ENCODE measurements at regions not wholly inside any gene's neighbourhood (a gene's known extent, or its start where the extent isn't known, plus 50 kb on each side); places are given as distances from the start of the nearest gene placed in this dataset.
A peak's percentile ranks its signal among the peaks of the same experiment; 100 is the strongest.

DNA sequence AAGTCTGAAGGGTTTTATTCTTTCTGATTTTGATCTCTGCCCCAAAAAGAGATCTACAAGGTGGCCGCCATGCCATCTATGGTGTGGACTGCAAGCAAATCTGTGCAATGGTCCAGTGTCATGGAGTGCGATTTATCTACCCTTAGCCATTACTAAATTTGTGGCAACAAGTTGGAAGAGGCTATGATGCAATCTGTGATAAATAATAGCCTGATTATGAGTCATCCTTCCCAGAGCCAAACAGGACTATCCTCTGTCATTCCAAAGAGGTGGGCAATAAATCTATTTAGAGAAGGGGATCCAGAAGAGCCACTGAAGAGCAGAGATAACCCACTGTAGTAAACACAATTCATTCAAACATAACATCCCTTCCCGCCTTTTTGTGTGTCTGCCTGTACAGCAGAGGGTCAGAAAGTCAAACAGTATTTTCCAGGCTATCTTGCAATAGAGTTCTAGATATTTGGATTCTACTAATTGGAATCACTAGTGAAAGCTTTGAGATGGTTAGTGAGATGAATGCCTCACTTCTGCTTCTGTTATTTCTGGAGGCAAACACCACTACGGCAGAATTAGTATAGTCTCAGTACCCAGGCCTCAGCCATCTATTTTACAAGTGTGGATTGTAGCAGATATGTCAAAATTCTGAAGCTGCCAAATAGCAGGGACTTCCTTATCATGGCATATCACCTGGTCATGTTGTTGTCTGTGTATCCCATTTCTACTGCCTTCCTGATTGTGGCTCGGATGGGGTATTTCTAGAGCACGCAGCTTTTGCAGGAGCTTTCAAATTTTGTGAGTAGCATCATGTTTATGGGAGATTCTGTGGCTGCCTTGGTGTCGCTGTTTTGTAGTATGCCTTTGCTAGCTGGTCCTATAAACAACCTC, 192.0 kb downstream of the SMIM20 start:
- Histone ChIP-seq H3K4me3 (ENCODE audit: low read length in 3 of 3) (no peak overlapping the region), H3K36me3 (ENCODE audit: control insufficient read depth in 3 of 3, insufficient read depth in 3 of 3, low read length in 3 of 3) (no peaks in the 10 kb centered on the region), H3K9me3 (ENCODE audit: control insufficient read depth in 3 of 3, low read length in 3 of 3) (no peaks in the 10 kb centered on the region), H3K27ac (ENCODE audit: low read depth, low read length) (peak overlapping the region; percentile 25), H3K4me1 (ENCODE audit: control insufficient read depth in 3 of 3, insufficient read depth in 3 of 3, low read length in 3 of 3) (peaks cover 12 to 21% (median 15%) of the 10 kb centered on the region in 3 donors), H3K27me3 (ENCODE audit: control insufficient read depth in 3 of 3, insufficient read depth in 3 of 3, low read length in 3 of 3) (no peaks in the 10 kb centered on the region), H3K9ac (ENCODE audit: low read depth in 1 of 3, low read length in 3 of 3) (no peak overlapping the region)

DNA sequence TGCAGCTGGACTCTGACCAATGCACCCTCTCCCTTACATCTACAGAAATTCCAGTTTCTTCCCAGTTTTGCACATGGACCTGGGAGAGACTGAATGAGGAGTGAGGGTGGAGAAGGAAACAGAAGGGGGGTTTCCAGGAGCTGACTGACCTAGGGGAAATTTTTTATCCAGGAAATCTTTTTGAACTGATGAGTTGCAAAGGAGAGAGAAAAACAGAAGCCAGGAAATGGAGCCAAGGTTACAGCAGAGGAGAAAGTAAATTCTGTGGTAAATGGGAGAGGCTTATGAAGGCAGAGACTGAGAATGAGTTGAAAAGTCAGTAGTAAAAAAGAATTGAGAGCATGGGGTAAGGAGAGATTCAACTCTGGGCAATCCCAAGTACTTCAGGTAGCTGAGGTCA, 192.8 kb downstream of the SMIM20 start:
- no peaks in the 10 kb centered on the region for H3K27me3 ChIP-seq (ENCODE audit: control insufficient read depth in 3 of 3, insufficient read depth in 3 of 3, low read length in 3 of 3)
- H3K27ac ChIP-seq (ENCODE audit: low read depth, low read length) = no peak overlapping the region
- no peaks in the 10 kb centered on the region for H3K36me3 ChIP-seq (ENCODE audit: control insufficient read depth in 3 of 3, insufficient read depth in 3 of 3, low read length in 3 of 3)

DNA sequence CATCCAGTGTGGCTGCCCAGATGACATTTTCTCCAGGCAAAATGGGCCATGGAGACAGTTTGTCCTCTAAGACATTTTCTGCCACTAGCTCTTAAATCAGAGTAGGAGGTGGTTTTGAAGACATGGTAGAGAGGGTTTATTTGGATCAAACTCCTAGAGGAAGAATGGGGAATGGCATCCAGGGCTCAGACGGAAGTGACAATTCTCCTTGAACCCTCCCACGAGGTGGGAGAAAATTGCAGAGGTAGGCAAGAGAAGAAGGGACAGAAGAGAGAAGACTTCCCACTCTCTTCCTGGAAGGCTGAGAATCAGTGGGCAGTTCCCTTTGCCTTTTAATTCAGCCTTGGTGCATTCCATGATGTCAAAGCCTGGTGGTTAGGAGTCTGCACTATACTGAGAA, 194.0 kb downstream of the SMIM20 start:
- Histone ChIP-seq H3K36me3 (ENCODE audit: control insufficient read depth in 3 of 3, insufficient read depth in 3 of 3, low read length in 3 of 3) (no peaks in the 10 kb centered on the region), H3K4me1 (ENCODE audit: control insufficient read depth in 3 of 3, insufficient read depth in 3 of 3, low read length in 3 of 3) (peaks cover 12 to 21% (median 15%) of the 10 kb centered on the region in 3 donors), H3K27me3 (ENCODE audit: control insufficient read depth in 3 of 3, insufficient read depth in 3 of 3, low read length in 3 of 3) (no peaks in the 10 kb centered on the region), H3K27ac (ENCODE audit: low read depth, low read length) (no peak overlapping the region), H3K4me3 (ENCODE audit: low read length in 3 of 3) (no peak overlapping the region), H3K9me3 (ENCODE audit: control insufficient read depth in 3 of 3, low read length in 3 of 3) (peaks cover 0 to 5% (median 0%) of the 10 kb centered on the region in 3 donors), H3K9ac (ENCODE audit: low read depth in 1 of 3, low read length in 3 of 3) (no peak overlapping the region)

More for the DNA sequence above, 192.8 kb downstream of the SMIM20 start:
- Histone ChIP-seq H3K9me3 (ENCODE audit: control insufficient read depth in 3 of 3, low read length in 3 of 3) (peaks cover 0 to 2% (median 0%) of the 10 kb centered on the region in 3 donors), H3K4me3 (ENCODE audit: low read length in 3 of 3) (no peak overlapping the region), H3K9ac (ENCODE audit: low read depth in 1 of 3, low read length in 3 of 3) (no peak overlapping the region), H3K4me1 (ENCODE audit: control insufficient read depth in 3 of 3, insufficient read depth in 3 of 3, low read length in 3 of 3) (peaks cover 12 to 21% (median 15%) of the 10 kb centered on the region in 3 donors)

DNA sequence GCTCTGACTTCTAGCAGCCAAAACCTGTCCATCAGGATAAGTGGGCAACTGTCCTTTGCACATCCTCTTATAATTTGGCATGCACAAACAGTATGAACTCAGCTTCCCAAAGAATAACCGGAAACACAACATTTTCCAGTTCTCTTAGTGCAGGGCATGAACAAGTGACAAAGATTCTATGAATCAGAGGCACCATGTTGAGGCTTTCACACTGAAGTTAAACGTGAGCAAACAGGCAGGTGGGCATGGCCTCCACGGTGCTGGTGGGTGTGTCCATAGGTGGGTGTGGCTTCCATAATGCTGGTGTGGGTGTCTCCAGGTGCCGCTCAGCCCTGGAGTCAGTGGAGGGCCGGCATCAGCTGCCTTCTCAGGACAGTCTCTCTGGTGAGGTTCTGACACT, 196.5 kb downstream of the SMIM20 start:
- H3K27me3 ChIP-seq (ENCODE audit: control insufficient read depth in 3 of 3, insufficient read depth in 3 of 3, low read length in 3 of 3) = no peaks in the 10 kb centered on the region
- H3K27ac ChIP-seq (ENCODE audit: low read depth, low read length) = no peak overlapping the region
- no peaks in the 10 kb centered on the region for H3K36me3 ChIP-seq (ENCODE audit: control insufficient read depth in 3 of 3, insufficient read depth in 3 of 3, low read length in 3 of 3)
- H3K9me3 ChIP-seq (ENCODE audit: control insufficient read depth in 3 of 3, low read length in 3 of 3) = peaks cover 3 to 7% (median 3%) of the 10 kb centered on the region in 3 donors
- H3K9ac ChIP-seq (ENCODE audit: low read depth in 1 of 3, low read length in 3 of 3) = no peak overlapping the region
- no peak overlapping the region for H3K4me3 ChIP-seq (ENCODE audit: low read length in 3 of 3)
- H3K4me1 ChIP-seq (ENCODE audit: control insufficient read depth in 3 of 3, insufficient read depth in 3 of 3, low read length in 3 of 3) = peaks cover 12 to 18% (median 14%) of the 10 kb centered on the region in 3 donors

DNA sequence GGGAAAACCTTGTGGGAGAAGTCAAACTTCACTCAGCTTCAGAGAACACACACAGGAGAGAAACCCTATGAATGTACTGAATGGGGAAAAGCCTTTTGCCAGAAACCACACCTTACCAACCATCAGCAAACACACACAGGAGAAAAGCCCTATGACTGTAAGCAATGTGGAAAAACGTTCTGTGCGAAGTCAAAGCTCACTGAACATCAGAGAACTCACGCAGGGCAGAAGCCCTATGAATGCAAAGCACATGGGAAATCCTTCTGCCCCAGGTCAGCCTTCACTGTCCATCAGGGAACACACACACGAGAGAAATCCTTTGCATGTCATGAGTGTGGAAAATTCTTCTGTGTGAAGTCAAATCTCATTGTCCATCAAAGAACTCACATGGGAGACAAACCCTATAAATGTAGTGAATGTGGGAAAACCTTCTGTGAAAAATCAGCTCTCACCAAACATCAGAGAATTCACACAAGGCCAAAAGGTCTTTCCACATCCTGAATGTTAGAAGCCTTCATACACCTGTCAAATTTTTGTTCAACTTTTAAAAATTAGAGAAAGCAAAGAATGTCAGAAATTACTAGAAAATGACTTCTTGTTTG, 199.4 kb downstream of the SMIM20 start:
- Histone ChIP-seq H3K4me1 (ENCODE audit: control insufficient read depth in 3 of 3, insufficient read depth in 3 of 3, low read length in 3 of 3) (no peaks in the 10 kb centered on the region), H3K27ac (ENCODE audit: low read depth, low read length) (no peak overlapping the region), H3K4me3 (ENCODE audit: low read length in 3 of 3) (no peak overlapping the region), H3K27me3 (ENCODE audit: control insufficient read depth in 3 of 3, insufficient read depth in 3 of 3, low read length in 3 of 3) (no peaks in the 10 kb centered on the region), H3K36me3 (ENCODE audit: control insufficient read depth in 3 of 3, insufficient read depth in 3 of 3, low read length in 3 of 3) (no peaks in the 10 kb centered on the region), H3K9me3 (ENCODE audit: control insufficient read depth in 3 of 3, low read length in 3 of 3) (peaks cover 3 to 7% (median 3%) of the 10 kb centered on the region in 3 donors), H3K9ac (ENCODE audit: low read depth in 1 of 3, low read length in 3 of 3) (no peak overlapping the region)

DNA sequence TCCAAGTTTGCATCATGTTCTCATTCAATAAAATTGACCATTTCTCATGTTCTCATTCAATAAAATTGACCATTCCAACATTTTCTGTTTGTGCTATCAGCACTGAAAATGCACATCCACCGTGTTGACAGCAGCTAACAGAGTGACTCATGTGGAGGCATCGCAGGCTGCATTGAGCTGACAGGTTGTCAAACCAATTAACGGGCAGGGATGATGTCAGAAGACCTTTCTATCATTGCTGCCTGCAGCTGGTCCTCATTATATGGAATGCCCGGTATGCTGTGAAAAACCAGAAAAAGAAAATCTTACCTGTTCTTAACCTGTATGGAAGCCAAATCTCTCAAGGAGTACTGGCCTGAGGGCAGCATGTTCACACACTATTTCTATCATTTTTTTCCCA, 202.0 kb downstream of the SMIM20 start:
- Histone ChIP-seq H3K9ac (ENCODE audit: low read depth in 1 of 3, low read length in 3 of 3) (no peak overlapping the region), H3K27me3 (ENCODE audit: control insufficient read depth in 3 of 3, insufficient read depth in 3 of 3, low read length in 3 of 3) (no peaks in the 10 kb centered on the region), H3K27ac (ENCODE audit: low read depth, low read length) (no peak overlapping the region), H3K9me3 (ENCODE audit: control insufficient read depth in 3 of 3, low read length in 3 of 3) (peaks cover 3 to 7% (median 3%) of the 10 kb centered on the region in 3 donors), H3K4me3 (ENCODE audit: low read length in 3 of 3) (no peak overlapping the region), H3K36me3 (ENCODE audit: control insufficient read depth in 3 of 3, insufficient read depth in 3 of 3, low read length in 3 of 3) (no peaks in the 10 kb centered on the region), H3K4me1 (ENCODE audit: control insufficient read depth in 3 of 3, insufficient read depth in 3 of 3, low read length in 3 of 3) (no peaks in the 10 kb centered on the region)

DNA sequence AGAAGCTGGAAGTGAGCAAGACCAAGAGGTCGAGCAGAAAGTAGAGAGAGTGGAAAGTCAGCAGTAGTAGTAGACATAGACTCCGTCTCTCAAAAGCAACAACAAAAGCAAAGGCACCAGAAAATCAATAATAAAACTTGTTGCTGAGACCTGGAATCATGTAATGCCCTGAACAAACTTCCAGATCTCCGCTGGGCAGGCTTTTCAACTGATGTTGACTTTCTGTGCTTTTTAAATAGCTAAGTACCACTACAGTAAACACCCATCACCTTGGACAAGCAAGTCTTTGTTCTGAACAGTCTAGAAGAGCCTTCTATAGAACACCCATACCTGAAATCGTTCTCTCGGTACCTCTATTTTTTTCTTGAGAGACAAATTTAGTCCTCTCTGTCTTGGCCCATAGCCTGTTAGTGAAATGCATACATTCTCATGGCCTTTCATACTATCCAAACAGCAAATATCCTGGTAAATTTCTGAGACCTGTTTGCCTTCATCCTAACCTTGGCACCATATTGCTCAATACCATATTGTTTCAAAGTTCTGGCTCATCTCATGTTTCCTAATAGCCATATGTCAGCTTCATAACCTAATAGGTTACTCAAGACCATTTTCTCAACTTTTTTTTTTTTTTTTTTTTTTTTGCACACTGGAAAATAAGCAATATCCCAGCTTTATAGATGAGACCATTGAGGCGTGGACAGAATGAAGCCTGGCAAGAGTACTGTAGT, 200.6 kb upstream of the RBPJ start:
- no peaks in the 10 kb centered on the region for H3K27me3 ChIP-seq (ENCODE audit: control insufficient read depth in 3 of 3, insufficient read depth in 3 of 3, low read length in 3 of 3)
- H3K4me1 ChIP-seq (ENCODE audit: control insufficient read depth in 3 of 3, insufficient read depth in 3 of 3, low read length in 3 of 3) = no peaks in the 10 kb centered on the region
- no peak overlapping the region for H3K9ac ChIP-seq (ENCODE audit: low read depth in 1 of 3, low read length in 3 of 3)
- H3K27ac ChIP-seq (ENCODE audit: low read depth, low read length) = no peak overlapping the region
- no peak overlapping the region for H3K4me3 ChIP-seq (ENCODE audit: low read length in 3 of 3)
- H3K9me3 ChIP-seq (ENCODE audit: control insufficient read depth in 3 of 3, low read length in 3 of 3) = no peaks in the 10 kb centered on the region
- H3K36me3 ChIP-seq (ENCODE audit: control insufficient read depth in 3 of 3, insufficient read depth in 3 of 3, low read length in 3 of 3) = no peaks in the 10 kb centered on the region

DNA sequence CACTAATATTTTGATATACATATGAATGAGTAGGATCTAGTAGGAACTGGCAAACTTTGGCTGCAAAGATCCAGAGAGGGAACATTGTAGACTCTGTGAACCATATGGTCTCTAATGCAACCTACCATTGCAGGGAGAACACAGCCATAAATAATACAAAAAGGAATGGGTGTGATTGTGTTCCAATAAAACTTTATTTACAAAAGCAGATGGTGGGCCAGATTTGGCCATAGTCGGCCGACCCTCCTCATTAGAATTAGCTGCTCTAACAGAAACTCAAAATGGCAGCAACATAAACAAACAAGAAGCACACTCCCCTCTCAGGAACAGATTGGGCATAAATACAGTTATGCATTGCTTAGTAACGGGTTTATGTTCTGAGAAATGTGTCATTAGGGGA, 198.1 kb upstream of the RBPJ start:
- H3K27me3 ChIP-seq (ENCODE audit: control insufficient read depth in 3 of 3, insufficient read depth in 3 of 3, low read length in 3 of 3) = no peaks in the 10 kb centered on the region
- H3K9me3 ChIP-seq (ENCODE audit: control insufficient read depth in 3 of 3, low read length in 3 of 3) = no peaks in the 10 kb centered on the region
- no peak overlapping the region for H3K9ac ChIP-seq (ENCODE audit: low read depth in 1 of 3, low read length in 3 of 3)
- no peaks in the 10 kb centered on the region for H3K36me3 ChIP-seq (ENCODE audit: control insufficient read depth in 3 of 3, insufficient read depth in 3 of 3, low read length in 3 of 3)
- H3K4me3 ChIP-seq (ENCODE audit: low read length in 3 of 3) = no peak overlapping the region
- H3K27ac ChIP-seq (ENCODE audit: low read depth, low read length) = no peak overlapping the region
- no peaks in the 10 kb centered on the region for H3K4me1 ChIP-seq (ENCODE audit: control insufficient read depth in 3 of 3, insufficient read depth in 3 of 3, low read length in 3 of 3)

DNA sequence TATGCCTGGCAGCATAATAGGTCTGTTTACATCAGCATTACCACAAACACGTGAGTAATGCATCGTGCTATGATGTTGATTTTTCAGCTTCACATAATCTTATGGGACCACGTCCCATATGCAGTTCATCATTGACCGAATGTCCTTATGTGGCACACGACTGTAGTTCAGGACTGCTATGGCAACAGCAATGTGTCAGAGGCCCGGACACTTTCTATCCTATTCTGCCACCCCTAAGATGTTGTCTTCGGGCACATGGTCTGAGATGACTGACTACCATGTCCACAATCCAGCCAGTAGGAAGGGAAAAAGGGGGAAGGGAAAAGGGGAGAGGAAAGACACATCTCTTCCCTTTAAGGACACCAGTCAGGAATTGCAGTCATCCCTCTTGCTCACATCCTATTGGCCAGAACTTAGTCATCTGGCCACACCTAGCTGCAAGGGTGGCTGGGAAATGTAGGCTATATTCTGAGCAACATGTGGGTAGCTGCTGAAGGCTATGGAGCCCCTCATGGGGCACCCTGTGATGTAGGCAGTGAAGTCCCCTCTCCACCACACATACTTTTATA, 196.0 kb upstream of the RBPJ start:
- Histone ChIP-seq H3K27me3 (ENCODE audit: control insufficient read depth in 3 of 3, insufficient read depth in 3 of 3, low read length in 3 of 3) (no peaks in the 10 kb centered on the region), H3K9me3 (ENCODE audit: control insufficient read depth in 3 of 3, low read length in 3 of 3) (no peaks in the 10 kb centered on the region), H3K27ac (ENCODE audit: low read depth, low read length) (no peak overlapping the region)

More for the DNA sequence above, 196.0 kb upstream of the RBPJ start:
- H3K4me1 ChIP-seq (ENCODE audit: control insufficient read depth in 3 of 3, insufficient read depth in 3 of 3, low read length in 3 of 3) = no peaks in the 10 kb centered on the region
- no peaks in the 10 kb centered on the region for H3K36me3 ChIP-seq (ENCODE audit: control insufficient read depth in 3 of 3, insufficient read depth in 3 of 3, low read length in 3 of 3)
- H3K4me3 ChIP-seq (ENCODE audit: low read length in 3 of 3) = no peak overlapping the region
- no peak overlapping the region for H3K9ac ChIP-seq (ENCODE audit: low read depth in 1 of 3, low read length in 3 of 3)
